GM12878 (cell line): ENCODE measurements at regions not wholly inside any gene's neighbourhood (a gene's known extent, or its start where the extent isn't known, plus 50 kb on each side); places are given as distances from the start of the nearest gene placed in this dataset.

Experiments
- ASH2L ChIP-seq: fragments of 300-600, 200-600 bp; sonication (generic); IDR thresholded peaks from 2 replicates; pipeline ENCODE4 v1.6.1; 2017; ENCODE audit warnings: low read depth, mild to moderate bottlenecking, borderline replicate concordance
- BCLAF1 ChIP-seq: fragments of 450-650 bp; IDR thresholded peaks from 2 replicates; pipeline ENCODE4 v1.6.1; 2017; ENCODE audit warnings: antibody characterized with exemption, mild to moderate bottlenecking, moderate library complexity
- BMI1 ChIP-seq: fragments of 450-650 bp; IDR thresholded peaks from 2 replicates; pipeline ENCODE4 v1.6.1; 2016; ENCODE audit warnings: mild to moderate bottlenecking, moderate library complexity, borderline replicate concordance
- FOXM1 ChIP-seq: IDR thresholded peaks from 2 replicates; pipeline ENCODE4 v1.6.1; 2012; ENCODE audit warnings: low read depth, mild to moderate bottlenecking, inconsistent platforms, low read length, moderate library complexity
- IKZF2 ChIP-seq, 2 experiments: fragments of 450-650 bp; IDR thresholded peaks; 2 replicates each; pipeline ENCODE4 v1.6.1; 2017; ENCODE audit warnings: mild to moderate bottlenecking in 2 of 2, moderate library complexity in 2 of 2
- JUND ChIP-seq: IDR thresholded peaks from 2 replicates; pipeline ENCODE4 v1.6.1; 2012; ENCODE audit warnings: low read depth, mild to moderate bottlenecking, low read length, improper control_type of control experiment, moderate library complexity
- MAX ChIP-seq: IDR thresholded peaks from 2 replicates; pipeline ENCODE4 v1.6.1; 2012; ENCODE audit warnings: low read depth, low read length, improper control_type of control experiment
- MYB ChIP-seq: fragments of 150-350 bp; IDR thresholded peaks from 2 replicates; pipeline ENCODE4 v1.6.1; 2014; ENCODE audit warnings: mild to moderate bottlenecking, low read depth, low read length, borderline replicate concordance
- RBBP5 ChIP-seq: fragments of 200-600 bp; sonication (generic); conservative IDR thresholded peaks from 2 replicates; pipeline ENCODE4 v1.6.1; 2016
- SMARCA5 ChIP-seq: fragments of 450-650 bp; IDR thresholded peaks from 2 replicates; pipeline ENCODE4 v1.6.1; 2017; ENCODE audit warnings: mild to moderate bottlenecking
- TCF3 ChIP-seq: IDR thresholded peaks from 2 replicates; pipeline ENCODE4 v1.6.1; 2012; ENCODE audit warnings: low read depth, mild to moderate bottlenecking, low read length, borderline replicate concordance; ENCODE audit not compliant: insufficient read depth
- ZNF24 ChIP-seq: fragments of 450-650 bp; IDR thresholded peaks from 2 replicates; pipeline ENCODE4 v1.6.1; 2017; ENCODE audit warnings: antibody characterized with exemption, mild to moderate bottlenecking
- ZNF687 ChIP-seq: fragments of 450-650 bp; IDR thresholded peaks from 2 replicates; pipeline ENCODE4 v1.6.1; 2017; ENCODE audit warnings: mild to moderate bottlenecking, moderate library complexity
- TF ChIP-seq, protein P1 (sequence below): IDR thresholded peaks from 2 replicates; pipeline ENCODE4 v1.6.1; 2012; ENCODE audit warnings: low read length, inconsistent platforms
- TF ChIP-seq, protein P2 (sequence below): fragments of 450-650 bp; IDR thresholded peaks from 2 replicates; pipeline ENCODE4 v1.6.1; 2017; ENCODE audit warnings: low read depth, mild to moderate bottlenecking, moderate library complexity

DNA sequence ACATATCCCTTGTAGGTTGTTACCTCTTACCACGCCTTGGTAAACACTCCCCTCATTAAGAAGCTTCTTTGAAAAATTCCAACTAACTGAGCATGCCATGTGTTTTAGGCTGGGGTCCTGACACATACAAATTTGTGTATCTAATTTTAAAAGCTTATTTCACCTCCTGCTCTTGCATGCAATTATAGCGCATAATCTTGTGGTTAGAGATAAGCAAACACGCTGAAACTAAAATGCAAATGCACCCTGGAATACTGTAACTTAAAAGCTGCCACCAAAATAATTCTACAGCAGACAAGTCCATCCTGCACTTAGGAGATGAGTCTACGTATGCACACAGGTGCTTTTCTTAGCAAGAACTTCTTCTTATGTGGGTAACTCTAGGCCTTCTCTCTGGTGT is 990.2 kb downstream of the TSN start (continued):
- TF ChIP-seq ZNF687 (0 out of 2 replicates have a peak, but pooled peaks have one; percentile 21), ASH2L (no peak), RBBP5 (no peak), MYB (no peak), BMI1 (no peak), FOXM1 (no peak), MAX (no peak), SMARCA5 (0 out of 2 replicates have a peak, but pooled peaks have one; percentile 15), TCF3 (no peak), ZNF24 (no peak), JUND (no peak), IKZF2 (IDR thresholded peaks at IDR 0.05) (0 out of 4 replicates have a peak, but pooled peaks have one; percentile 15 to 38), BCLAF1 (no peak)
- TF ChIP-seq, protein P1, sequence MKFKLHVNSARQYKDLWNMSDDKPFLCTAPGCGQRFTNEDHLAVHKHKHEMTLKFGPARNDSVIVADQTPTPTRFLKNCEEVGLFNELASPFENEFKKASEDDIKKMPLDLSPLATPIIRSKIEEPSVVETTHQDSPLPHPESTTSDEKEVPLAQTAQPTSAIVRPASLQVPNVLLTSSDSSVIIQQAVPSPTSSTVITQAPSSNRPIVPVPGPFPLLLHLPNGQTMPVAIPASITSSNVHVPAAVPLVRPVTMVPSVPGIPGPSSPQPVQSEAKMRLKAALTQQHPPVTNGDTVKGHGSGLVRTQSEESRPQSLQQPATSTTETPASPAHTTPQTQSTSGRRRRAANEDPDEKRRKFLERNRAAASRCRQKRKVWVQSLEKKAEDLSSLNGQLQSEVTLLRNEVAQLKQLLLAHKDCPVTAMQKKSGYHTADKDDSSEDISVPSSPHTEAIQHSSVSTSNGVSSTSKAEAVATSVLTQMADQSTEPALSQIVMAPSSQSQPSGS = no peak
- TF ChIP-seq, protein P2, sequence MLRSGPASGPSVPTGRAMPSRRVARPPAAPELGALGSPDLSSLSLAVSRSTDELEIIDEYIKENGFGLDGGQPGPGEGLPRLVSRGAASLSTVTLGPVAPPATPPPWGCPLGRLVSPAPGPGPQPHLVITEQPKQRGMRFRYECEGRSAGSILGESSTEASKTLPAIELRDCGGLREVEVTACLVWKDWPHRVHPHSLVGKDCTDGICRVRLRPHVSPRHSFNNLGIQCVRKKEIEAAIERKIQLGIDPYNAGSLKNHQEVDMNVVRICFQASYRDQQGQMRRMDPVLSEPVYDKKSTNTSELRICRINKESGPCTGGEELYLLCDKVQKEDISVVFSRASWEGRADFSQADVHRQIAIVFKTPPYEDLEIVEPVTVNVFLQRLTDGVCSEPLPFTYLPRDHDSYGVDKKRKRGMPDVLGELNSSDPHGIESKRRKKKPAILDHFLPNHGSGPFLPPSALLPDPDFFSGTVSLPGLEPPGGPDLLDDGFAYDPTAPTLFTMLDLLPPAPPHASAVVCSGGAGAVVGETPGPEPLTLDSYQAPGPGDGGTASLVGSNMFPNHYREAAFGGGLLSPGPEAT = peak; percentile 38; the same call in 1 of the 2 replicates
